Cardiac septum (tissue), 1 donor: ENCODE measurements at regions not wholly inside any gene's neighbourhood (a gene's known extent, or its start where the extent isn't known, plus 50 kb on each side); places are given as distances from the start of the nearest gene placed in this dataset.

Experiments used
- DNase-seq: peaks from one replicate; pipeline ENCODE4 v3.0.0-alpha.2; 2020; ENCODE audit warnings: low spot score
- intact Hi-C: fragments of 100-400 bp; cut with DNase I; formaldehyde crosslinking; loops from one replicate; pipeline ENCODE4 v1.14.0; 2022
- donor health status: DM: no; HTN: no; CAD: no.

- intact Hi-C loops = no loop called here
- DNase-seq = no peak
These were observed 248.3 kb downstream of the PHLDA1 start for GRCh38 chr12:75783093-75783877.

- DNase-seq = no peak
- intact Hi-C loops = no loop called here
These were observed 249.5 kb downstream of the PHLDA1 start for GRCh38 chr12:75782069-75782581.

GRCh38 chr12:75781532-75782046 lies 250.0 kb downstream of the PHLDA1 start:
- DNase-seq = no peak
- intact Hi-C loops = no loop called here

- DNase-seq = no peak
- intact Hi-C loops = no loop called here
These were observed 251.6 kb downstream of the PHLDA1 start for GRCh38 chr12:75779891-75780496.

GRCh38 chr12:75774261-75775052 lies 257.1 kb downstream of the PHLDA1 start:
- intact Hi-C loops = no loop called here

GRCh38 chr12:75773377-75773776 lies 258.2 kb downstream of the PHLDA1 start:
- DNase-seq = no peak
- intact Hi-C loops = no loop called here

More at GRCh38 chr12:75774261-75775052, 257.1 kb downstream of the PHLDA1 start:
- DNase-seq = no peak

- intact Hi-C loops = no loop called here
- no peak for DNase-seq
These were observed 259.6 kb upstream of the KRR1 start for GRCh38 chr12:75771023-75771422.

- intact Hi-C loops = no loop called here
- no peak for DNase-seq
These were observed 256.5 kb upstream of the KRR1 start for GRCh38 chr12:75767957-75768356.

GRCh38 chr12:75766263-75767160 lies 255.1 kb upstream of the KRR1 start:
- no peak for DNase-seq
- intact Hi-C loops = no loop called here

GRCh38 chr12:75765170-75766059 lies 254.0 kb upstream of the KRR1 start:
- intact Hi-C loops = no loop called here
- no peak for DNase-seq

- intact Hi-C loops = no loop called here
- DNase-seq = no peak
These were observed 252.9 kb upstream of the KRR1 start for GRCh38 chr12:75764091-75764841.

GRCh38 chr12:75760573-75761294 lies 249.3 kb upstream of the KRR1 start:
- no peak for DNase-seq
- intact Hi-C loops = no loop called here

- intact Hi-C loops = no loop called here
- no peak for DNase-seq
These were observed 248.6 kb upstream of the KRR1 start for GRCh38 chr12:75759842-75760572.

- intact Hi-C loops = no loop called here
- no peak for DNase-seq
These were observed 247.8 kb upstream of the KRR1 start for GRCh38 chr12:75759196-75759595.

- no peak for DNase-seq
- intact Hi-C loops = no loop called here
These were observed 245.4 kb upstream of the KRR1 start for GRCh38 chr12:75756771-75757170.

- no peak for DNase-seq
- intact Hi-C loops = no loop called here
These were observed 244.7 kb upstream of the KRR1 start for GRCh38 chr12:75756111-75756510.
